ENCODE measurements at regions not wholly inside any gene's neighbourhood (a gene's known extent, or its start where the extent isn't known, plus 50 kb on each side); places are given as distances from the start of the nearest gene placed in this dataset.

DNA sequence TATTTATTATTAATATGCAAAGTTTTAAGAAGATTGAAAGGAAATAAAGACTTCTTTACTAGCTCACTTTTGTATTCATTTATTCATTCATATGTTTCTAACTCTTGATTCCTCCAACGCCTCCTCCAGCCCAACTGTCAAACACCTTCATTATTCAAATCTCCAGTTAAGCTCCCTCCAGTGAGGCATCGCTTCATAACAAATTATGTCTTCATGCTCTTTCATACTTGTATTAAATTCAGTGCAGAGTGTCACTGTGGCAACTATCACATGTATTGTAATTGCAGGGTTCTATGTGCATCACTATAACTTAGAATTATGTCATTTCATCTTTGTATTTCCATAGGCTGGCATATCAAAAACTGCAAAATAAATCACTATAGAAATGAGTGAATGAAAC, 1394.2 kb upstream of the PCDH7 start:
- TF ChIP-seq, protein P1, sequence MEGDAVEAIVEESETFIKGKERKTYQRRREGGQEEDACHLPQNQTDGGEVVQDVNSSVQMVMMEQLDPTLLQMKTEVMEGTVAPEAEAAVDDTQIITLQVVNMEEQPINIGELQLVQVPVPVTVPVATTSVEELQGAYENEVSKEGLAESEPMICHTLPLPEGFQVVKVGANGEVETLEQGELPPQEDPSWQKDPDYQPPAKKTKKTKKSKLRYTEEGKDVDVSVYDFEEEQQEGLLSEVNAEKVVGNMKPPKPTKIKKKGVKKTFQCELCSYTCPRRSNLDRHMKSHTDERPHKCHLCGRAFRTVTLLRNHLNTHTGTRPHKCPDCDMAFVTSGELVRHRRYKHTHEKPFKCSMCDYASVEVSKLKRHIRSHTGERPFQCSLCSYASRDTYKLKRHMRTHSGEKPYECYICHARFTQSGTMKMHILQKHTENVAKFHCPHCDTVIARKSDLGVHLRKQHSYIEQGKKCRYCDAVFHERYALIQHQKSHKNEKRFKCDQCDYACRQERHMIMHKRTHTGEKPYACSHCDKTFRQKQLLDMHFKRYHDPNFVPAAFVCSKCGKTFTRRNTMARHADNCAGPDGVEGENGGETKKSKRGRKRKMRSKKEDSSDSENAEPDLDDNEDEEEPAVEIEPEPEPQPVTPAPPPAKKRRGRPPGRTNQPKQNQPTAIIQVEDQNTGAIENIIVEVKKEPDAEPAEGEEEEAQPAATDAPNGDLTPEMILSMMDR (IDR thresholded peaks at IDR 0.05; ENCODE audit: insufficient read depth, low read length), result no peak
- TF ChIP-seq REST (IDR thresholded peaks at IDR 0.05; ENCODE audit: insufficient replicate concordance, low read depth), result no peak
- no peak for TF ChIP-seq POLR2AphosphoS5 (IDR thresholded peaks at IDR 0.05; ENCODE audit: low read depth)
- no peak for TF ChIP-seq GABPA (IDR thresholded peaks at IDR 0.05; ENCODE audit: low read depth)

Data from HL-60 (cell line).